ENCODE measurements at regions not wholly inside any gene's neighbourhood (a gene's known extent, or its start where the extent isn't known, plus 50 kb on each side); places are given as distances from the start of the nearest gene placed in this dataset.

DNA sequence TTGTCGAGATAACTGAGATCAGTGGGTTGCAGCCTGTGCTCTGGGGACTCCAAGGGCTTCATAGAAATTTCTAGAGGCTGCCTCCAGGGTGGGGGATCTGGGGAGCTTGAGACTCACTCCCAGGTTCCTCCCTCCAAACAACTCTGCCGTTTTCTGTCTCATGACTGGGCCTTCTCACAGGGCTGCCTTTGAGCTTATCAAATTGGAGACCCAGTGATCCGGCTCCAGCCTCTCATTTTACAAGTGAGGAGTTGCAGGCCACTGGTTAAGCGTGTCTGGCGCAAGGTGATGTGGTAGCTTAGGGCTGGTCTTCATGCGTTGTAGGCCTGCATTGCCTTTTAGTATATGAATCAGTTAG, 85.8 kb downstream of the SLC25A47 start:
- Histone ChIP-seq H3K4me1 (ENCODE audit: control insufficient read depth in 1 of 2, insufficient read depth in 2 of 2, low read length in 2 of 2) (peaks cover 0 to 5% of the 10 kb centered on the region in 2 donors), H3K27ac (ENCODE audit: low read length) (no peak overlapping the region), H3K9me3 (ENCODE audit: control insufficient read depth in 1 of 2, low read length in 2 of 2) (no peaks in the 10 kb centered on the region), H3K27me3 (ENCODE audit: low read depth, low read length) (no peaks in the 10 kb centered on the region), H3K36me3 (ENCODE audit: control insufficient read depth in 1 of 2, insufficient read depth in 2 of 2, low read length in 2 of 2) (no peaks in the 10 kb centered on the region), H3K4me3 (ENCODE audit: low read depth in 1 of 2, low read length in 2 of 2) (no peak overlapping the region)

DNA sequence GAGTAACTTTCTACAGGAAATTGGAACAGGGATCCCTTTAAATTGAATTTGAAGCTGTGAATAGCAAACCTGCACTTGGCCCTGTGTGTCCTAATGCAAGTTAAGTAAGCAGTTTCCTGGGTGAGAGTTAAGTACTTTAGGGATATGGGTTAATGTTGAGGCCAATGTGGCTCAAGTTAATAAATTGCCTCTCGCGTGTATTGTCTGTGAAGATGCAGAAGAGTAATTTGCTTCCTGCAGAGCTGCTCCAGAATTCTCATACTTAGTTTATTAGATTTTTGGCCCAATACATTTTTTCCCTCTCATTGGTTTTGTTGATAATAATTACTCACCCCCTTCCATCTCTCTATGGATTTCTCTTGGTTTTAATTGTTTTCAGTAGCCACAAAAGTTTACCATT, 86.5 kb downstream of the SLC25A47 start:
- H3K9me3 ChIP-seq (ENCODE audit: control insufficient read depth in 1 of 2, low read length in 2 of 2) = no peaks in the 10 kb centered on the region
- H3K4me1 ChIP-seq (ENCODE audit: control insufficient read depth in 1 of 2, insufficient read depth in 2 of 2, low read length in 2 of 2) = peaks cover 0 to 5% of the 10 kb centered on the region in 2 donors
- no peaks in the 10 kb centered on the region for H3K27me3 ChIP-seq (ENCODE audit: low read depth, low read length)
- H3K36me3 ChIP-seq (ENCODE audit: control insufficient read depth in 1 of 2, insufficient read depth in 2 of 2, low read length in 2 of 2) = no peaks in the 10 kb centered on the region
- H3K27ac ChIP-seq (ENCODE audit: low read length) = no peak overlapping the region
- H3K4me3 ChIP-seq (ENCODE audit: low read depth in 1 of 2, low read length in 2 of 2) = no peak overlapping the region

DNA sequence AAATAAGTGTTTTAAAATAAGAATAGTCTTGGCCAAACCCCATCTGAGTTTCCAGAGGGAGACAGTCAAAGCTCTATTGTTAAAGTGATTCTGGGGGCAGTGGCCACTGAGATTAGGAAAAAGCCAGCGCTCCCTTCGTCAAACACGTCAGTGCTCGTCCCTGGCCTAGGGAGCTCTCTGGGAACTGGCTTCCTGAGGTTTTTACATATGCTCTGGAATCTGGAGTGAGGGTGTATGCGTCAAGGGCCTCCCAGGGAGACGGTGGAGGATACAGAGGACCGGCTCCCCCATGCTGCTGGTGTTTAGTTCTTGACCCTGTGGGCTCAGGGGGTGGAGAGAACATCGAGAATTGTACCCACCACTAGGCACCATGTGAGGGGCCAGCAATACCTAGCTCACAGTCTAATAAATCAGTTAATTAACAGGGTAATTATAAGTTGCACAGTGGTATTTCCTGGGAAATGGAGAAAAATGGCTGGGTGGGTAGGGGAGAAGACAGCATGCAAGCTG, 87.0 kb downstream of the SLC25A47 start:
- Histone ChIP-seq H3K4me3 (ENCODE audit: low read depth in 1 of 2, low read length in 2 of 2) (no peak overlapping the region), H3K27ac (ENCODE audit: low read length) (no peak overlapping the region), H3K36me3 (ENCODE audit: control insufficient read depth in 1 of 2, insufficient read depth in 2 of 2, low read length in 2 of 2) (no peaks in the 10 kb centered on the region), H3K4me1 (ENCODE audit: control insufficient read depth in 1 of 2, insufficient read depth in 2 of 2, low read length in 2 of 2) (peaks cover 0 to 5% of the 10 kb centered on the region in 2 donors), H3K27me3 (ENCODE audit: low read depth, low read length) (no peaks in the 10 kb centered on the region), H3K9me3 (ENCODE audit: control insufficient read depth in 1 of 2, low read length in 2 of 2) (no peaks in the 10 kb centered on the region)

DNA sequence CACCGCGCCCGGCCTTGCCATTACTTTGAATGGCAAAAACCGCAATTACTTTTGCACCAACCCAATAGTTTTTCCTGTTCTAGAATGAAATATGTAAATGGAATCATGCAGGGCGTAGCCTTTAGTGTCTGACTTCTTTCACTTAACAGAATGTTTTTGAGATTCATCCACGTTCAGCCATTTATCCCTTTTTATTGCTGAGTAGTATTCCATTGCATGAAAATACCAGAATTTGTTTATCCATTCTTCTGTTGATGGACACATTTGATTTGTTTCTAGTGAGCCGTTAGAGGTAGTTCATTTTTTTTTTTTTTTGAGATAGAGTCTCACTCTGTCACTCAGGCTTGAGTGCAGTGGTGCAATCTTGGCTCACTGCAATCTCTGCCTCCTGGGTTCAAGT, 90.6 kb downstream of the SLC25A47 start:
- H3K27me3 ChIP-seq (ENCODE audit: low read depth, low read length) = no peaks in the 10 kb centered on the region
- H3K4me3 ChIP-seq (ENCODE audit: low read depth in 1 of 2, low read length in 2 of 2) = no peak overlapping the region
- H3K27ac ChIP-seq (ENCODE audit: low read length) = no peak overlapping the region
- H3K9me3 ChIP-seq (ENCODE audit: control insufficient read depth in 1 of 2, low read length in 2 of 2) = no peaks in the 10 kb centered on the region
- H3K4me1 ChIP-seq (ENCODE audit: control insufficient read depth in 1 of 2, insufficient read depth in 2 of 2, low read length in 2 of 2) = no peaks in the 10 kb centered on the region
- no peaks in the 10 kb centered on the region for H3K36me3 ChIP-seq (ENCODE audit: control insufficient read depth in 1 of 2, insufficient read depth in 2 of 2, low read length in 2 of 2)

DNA sequence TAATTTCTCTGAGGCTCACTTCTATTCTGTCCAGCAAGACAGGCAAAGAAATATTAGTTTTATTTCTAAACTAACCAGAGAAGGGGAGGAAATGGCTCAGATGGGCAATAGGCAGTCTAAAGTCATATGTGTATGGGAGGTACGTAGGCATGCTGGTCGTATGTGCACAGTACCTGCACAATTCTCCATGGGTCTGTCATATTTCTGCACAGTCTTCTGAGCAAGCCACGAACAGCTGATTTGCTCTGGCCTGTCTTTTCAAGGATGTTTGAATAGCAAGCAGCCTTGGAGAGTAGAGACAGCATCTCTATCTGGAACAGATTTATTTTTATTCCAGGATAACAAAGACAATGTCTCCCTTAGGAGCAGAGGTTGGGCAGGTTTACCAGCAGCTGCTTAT, 92.1 kb downstream of the SLC25A47 start:
- Histone ChIP-seq H3K27me3 (ENCODE audit: low read depth, low read length) (no peaks in the 10 kb centered on the region), H3K27ac (ENCODE audit: low read length) (no peak overlapping the region), H3K36me3 (ENCODE audit: control insufficient read depth in 1 of 2, insufficient read depth in 2 of 2, low read length in 2 of 2) (no peaks in the 10 kb centered on the region), H3K4me3 (ENCODE audit: low read depth in 1 of 2, low read length in 2 of 2) (no peak overlapping the region), H3K4me1 (ENCODE audit: control insufficient read depth in 1 of 2, insufficient read depth in 2 of 2, low read length in 2 of 2) (no peaks in the 10 kb centered on the region), H3K9me3 (ENCODE audit: control insufficient read depth in 1 of 2, low read length in 2 of 2) (no peaks in the 10 kb centered on the region)

DNA sequence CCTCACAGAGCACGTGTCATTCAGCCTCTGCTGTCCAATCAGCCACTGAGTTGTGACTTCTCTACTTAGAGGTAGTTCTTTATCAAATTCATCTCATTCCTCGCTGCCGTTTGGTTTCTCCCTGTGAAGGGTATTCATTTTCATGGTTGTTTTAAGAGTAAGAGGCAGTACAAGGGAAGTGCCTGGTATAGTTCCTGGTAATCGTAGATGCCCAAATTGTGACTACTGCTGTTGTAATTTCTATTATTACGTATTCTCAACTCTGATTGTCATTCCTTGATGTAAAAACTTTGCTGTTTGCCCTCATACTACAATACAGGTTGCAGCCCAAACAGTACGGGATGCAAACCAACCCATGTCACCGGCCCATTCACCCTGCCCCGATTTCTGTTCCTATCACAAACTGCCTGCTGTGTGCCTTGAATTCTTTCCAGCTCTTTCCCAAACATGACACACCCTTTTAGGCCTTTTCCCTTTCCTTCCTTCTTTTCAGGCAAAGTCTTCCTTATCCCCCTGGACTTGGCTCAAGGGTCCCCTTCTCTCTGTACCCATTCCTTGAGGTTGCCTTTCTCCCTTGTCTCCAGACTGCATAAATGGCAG, 93.0 kb downstream of the SLC25A47 start:
- Histone ChIP-seq H3K4me1 (ENCODE audit: control insufficient read depth in 1 of 2, insufficient read depth in 2 of 2, low read length in 2 of 2) (no peaks in the 10 kb centered on the region), H3K27ac (ENCODE audit: low read length) (no peak overlapping the region), H3K4me3 (ENCODE audit: low read depth in 1 of 2, low read length in 2 of 2) (no peak overlapping the region), H3K9me3 (ENCODE audit: control insufficient read depth in 1 of 2, low read length in 2 of 2) (no peaks in the 10 kb centered on the region), H3K27me3 (ENCODE audit: low read depth, low read length) (no peaks in the 10 kb centered on the region), H3K36me3 (ENCODE audit: control insufficient read depth in 1 of 2, insufficient read depth in 2 of 2, low read length in 2 of 2) (no peaks in the 10 kb centered on the region)

DNA sequence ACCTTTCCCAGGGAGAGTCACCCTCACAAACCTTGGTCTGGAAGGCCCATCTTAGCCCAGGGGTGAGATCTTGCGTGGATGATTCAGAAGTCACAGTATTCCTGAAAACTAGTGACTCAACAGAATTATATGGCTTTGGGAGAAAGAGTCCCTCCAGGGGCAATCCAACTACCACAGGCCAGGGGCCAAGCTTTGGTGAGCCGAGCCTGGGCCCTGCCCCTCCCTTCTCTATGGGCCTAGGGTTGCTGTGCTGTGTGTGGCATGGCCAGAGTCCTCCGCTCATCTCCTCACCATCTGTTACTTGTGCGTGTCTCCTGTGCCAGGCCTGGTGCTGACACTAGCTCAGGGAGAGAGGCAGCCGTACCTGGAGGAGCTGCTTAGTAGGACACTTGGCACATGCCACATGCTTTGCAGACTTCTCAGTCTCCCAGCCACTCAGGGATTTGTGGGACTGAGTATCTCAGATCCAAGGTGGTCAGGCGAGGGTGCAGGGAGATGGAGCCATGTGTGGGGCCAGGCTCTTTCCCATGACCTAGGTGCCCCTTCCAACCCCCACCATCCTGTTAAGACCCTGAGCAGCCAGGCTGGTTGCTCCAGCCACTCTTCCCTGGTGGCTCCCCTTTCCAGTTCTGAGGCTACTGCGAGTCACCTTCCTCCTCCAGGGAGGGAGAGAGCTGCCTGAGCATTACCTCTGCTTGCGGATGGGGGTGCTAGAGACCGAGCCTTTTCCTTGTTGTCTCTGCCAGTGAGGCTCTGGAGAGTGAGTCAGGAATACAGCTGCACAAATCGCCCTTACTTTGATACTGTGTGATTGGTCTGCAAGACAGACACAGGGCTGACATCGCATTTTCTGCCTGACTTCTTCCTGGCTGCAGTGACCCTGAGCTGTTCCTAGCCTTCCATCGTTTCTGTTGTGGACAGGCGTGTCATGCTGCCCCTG, 94.1 kb downstream of the SLC25A47 start:
- Histone ChIP-seq H3K4me1 (ENCODE audit: control insufficient read depth in 1 of 2, insufficient read depth in 2 of 2, low read length in 2 of 2) (no peaks in the 10 kb centered on the region), H3K27me3 (ENCODE audit: low read depth, low read length) (no peaks in the 10 kb centered on the region), H3K27ac (ENCODE audit: low read length) (no peak overlapping the region), H3K4me3 (ENCODE audit: low read depth in 1 of 2, low read length in 2 of 2) (no peak overlapping the region), H3K36me3 (ENCODE audit: control insufficient read depth in 1 of 2, insufficient read depth in 2 of 2, low read length in 2 of 2) (no peaks in the 10 kb centered on the region), H3K9me3 (ENCODE audit: control insufficient read depth in 1 of 2, low read length in 2 of 2) (no peaks in the 10 kb centered on the region)

DNA sequence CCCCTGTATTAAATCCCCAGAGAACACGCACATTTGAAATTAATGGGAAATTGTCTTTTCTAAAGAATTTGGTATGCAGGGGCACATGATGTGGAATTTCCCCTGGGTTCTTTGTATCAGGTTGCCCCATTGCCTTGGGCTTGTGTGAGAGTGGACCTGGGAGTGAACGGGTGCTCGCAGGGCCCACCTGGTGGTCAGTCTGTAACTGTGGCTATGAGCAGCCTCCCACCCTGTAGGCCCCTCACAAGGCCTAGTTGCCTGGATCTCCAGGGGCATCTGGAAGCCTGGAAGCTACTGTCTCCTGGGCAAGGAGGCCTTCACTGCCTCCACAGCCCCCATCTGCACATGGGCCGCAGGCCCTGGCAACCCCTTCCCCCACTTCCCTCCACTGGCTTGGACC, 96.7 kb downstream of the SLC25A47 start:
- Histone ChIP-seq H3K27ac (ENCODE audit: low read length) (no peak overlapping the region), H3K4me3 (ENCODE audit: low read depth in 1 of 2, low read length in 2 of 2) (no peak overlapping the region), H3K4me1 (ENCODE audit: control insufficient read depth in 1 of 2, insufficient read depth in 2 of 2, low read length in 2 of 2) (no peaks in the 10 kb centered on the region), H3K9me3 (ENCODE audit: control insufficient read depth in 1 of 2, low read length in 2 of 2) (no peaks in the 10 kb centered on the region), H3K27me3 (ENCODE audit: low read depth, low read length) (no peaks in the 10 kb centered on the region), H3K36me3 (ENCODE audit: control insufficient read depth in 1 of 2, insufficient read depth in 2 of 2, low read length in 2 of 2) (no peaks in the 10 kb centered on the region)

DNA sequence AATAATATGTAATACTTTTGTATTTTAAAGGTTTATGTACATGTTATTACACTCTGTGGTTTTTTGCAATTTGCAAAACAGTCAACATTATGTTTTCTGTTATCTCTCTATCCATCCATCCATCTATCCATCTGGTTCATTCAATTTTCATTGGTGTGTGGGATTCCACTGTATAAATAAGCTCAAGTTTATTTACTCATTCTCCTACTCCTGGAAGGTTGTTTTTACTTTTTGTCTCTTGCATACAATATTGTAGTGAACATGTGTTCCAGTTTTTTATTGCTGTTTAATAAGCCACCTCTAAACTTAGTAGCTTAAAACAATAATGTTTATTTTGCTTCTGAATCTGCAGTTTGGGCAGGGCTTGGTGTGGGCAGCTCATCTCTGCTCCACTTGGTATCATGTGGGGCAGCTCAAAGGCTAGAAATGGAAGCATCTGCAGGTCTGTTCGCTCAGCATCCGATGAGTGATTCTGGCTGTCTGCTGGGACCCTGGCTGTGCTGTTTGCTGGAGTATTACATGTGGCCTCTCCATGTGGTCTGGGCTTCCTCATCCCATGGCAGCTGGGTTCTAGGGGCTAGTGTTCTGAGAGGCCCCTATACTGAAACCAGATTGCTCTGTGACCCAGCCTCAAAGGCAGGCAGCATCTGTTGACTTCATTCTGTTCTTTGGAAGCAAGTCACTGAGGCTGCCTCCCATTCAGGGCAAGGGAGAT, 98.8 kb downstream of the SLC25A47 start:
- Histone ChIP-seq H3K4me3 (ENCODE audit: low read depth in 1 of 2, low read length in 2 of 2) (no peak overlapping the region), H3K27ac (ENCODE audit: low read length) (no peak overlapping the region), H3K9me3 (ENCODE audit: control insufficient read depth in 1 of 2, low read length in 2 of 2) (no peaks in the 10 kb centered on the region), H3K4me1 (ENCODE audit: control insufficient read depth in 1 of 2, insufficient read depth in 2 of 2, low read length in 2 of 2) (no peaks in the 10 kb centered on the region), H3K27me3 (ENCODE audit: low read depth, low read length) (no peaks in the 10 kb centered on the region), H3K36me3 (ENCODE audit: control insufficient read depth in 1 of 2, insufficient read depth in 2 of 2, low read length in 2 of 2) (no peaks in the 10 kb centered on the region)

DNA sequence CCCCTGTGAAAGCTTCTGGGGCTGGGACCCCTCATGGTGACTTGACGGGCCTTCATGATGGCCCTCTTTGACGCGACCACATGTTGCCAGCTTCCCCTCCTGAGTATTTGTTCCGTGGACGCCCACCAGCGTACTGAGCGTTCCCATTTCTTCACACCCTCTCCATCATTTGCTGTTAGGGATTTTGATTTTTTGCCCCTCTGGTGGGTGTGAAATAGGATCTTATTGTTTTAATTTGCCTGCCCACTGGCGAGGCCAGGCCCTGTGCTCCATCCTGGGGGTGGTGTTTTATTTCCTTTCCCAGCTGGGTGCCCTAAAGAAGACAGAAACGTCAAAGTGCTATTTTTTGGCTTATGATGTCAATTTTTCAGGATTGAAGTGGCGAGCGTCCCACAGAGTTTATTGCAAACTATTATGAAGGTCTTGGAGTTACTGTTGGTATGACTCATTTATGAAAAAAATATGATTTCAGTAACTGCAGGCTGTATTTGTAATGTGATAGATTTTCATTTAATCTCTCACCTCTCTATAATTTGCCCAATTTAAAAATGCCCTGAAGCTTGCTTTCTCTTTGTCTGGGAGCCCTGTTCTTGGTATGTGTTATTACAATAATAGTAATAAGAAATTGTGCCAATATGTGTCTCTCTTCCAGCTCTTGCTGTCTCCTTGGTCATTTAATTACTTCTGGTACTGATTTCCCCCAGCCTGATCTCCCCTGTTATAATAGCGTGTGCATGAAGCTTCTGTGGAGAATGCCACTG, 99.6 kb downstream of the SLC25A47 start:
- Histone ChIP-seq H3K36me3 (ENCODE audit: control insufficient read depth in 1 of 2, insufficient read depth in 2 of 2, low read length in 2 of 2) (no peaks in the 10 kb centered on the region), H3K4me1 (ENCODE audit: control insufficient read depth in 1 of 2, insufficient read depth in 2 of 2, low read length in 2 of 2) (no peaks in the 10 kb centered on the region), H3K4me3 (ENCODE audit: low read depth in 1 of 2, low read length in 2 of 2) (no peak overlapping the region), H3K27me3 (ENCODE audit: low read depth, low read length) (no peaks in the 10 kb centered on the region), H3K9me3 (ENCODE audit: control insufficient read depth in 1 of 2, low read length in 2 of 2) (no peaks in the 10 kb centered on the region), H3K27ac (ENCODE audit: low read length) (no peak overlapping the region)

All from muscle layer of duodenum (tissue), 2 donors.